Suprapubic skin (tissue), 4 donors: ENCODE measurements at regions not wholly inside any gene's neighbourhood (a gene's known extent, or its start where the extent isn't known, plus 50 kb on each side); places are given as distances from the start of the nearest gene placed in this dataset.

Experiments
- DNase-seq, 2 donors: peaks; one replicate each; pipeline ENCODE4 v3.0.0-alpha.2; 2019; ENCODE audit warnings: low spot score in 2 of 2
- H3K27ac ChIP-seq: fragments of 200-600 bp; sonication (generic); one replicate; pipeline ENCODE4 v1.5.1; 2019
- H3K27me3 ChIP-seq: fragments of 200-600 bp; sonication (generic); one replicate; pipeline ENCODE4 v1.5.1; 2019
- H3K36me3 ChIP-seq: fragments of 200-600 bp; sonication (generic); one replicate; pipeline ENCODE4 v1.5.1; 2019
- H3K4me1 ChIP-seq: fragments of 200-600 bp; sonication (generic); one replicate; pipeline ENCODE4 v1.5.1; 2019
- H3K4me3 ChIP-seq: fragments of 200-600 bp; sonication (generic); one replicate; pipeline ENCODE4 v1.5.1; 2019; ENCODE audit warnings: mild to moderate bottlenecking
- H3K9me3 ChIP-seq: fragments of 200-600 bp; sonication (generic); one replicate; pipeline ENCODE4 v1.5.1; 2019
- CTCF ChIP-seq, 2 donors: fragments of 200-600 bp in 1 of 2; fragments of 450-650 bp in 1 of 2; sonication (generic) in 1 of 2; IDR thresholded peaks; one replicate each; pipeline ENCODE4 v1.5.1; 2016 to 2019; ENCODE audit warnings: antibody characterized with exemption in 2 of 2, mild to moderate bottlenecking in 1 of 2, moderate library complexity in 1 of 2
- EP300 ChIP-seq: sonication (generic); formaldehyde crosslinking; IDR thresholded peaks from one replicate; pipeline ENCODE4 v1.6.1; 2017; ENCODE audit warnings: antibody characterized with exemption
- POLR2A ChIP-seq, 2 donors: fragments of 450-650 bp; IDR thresholded peaks; one replicate each; pipeline ENCODE4 v1.6.1; 2017; ENCODE audit warnings: antibody characterized with exemption in 2 of 2, mild to moderate bottlenecking in 2 of 2, moderate library complexity in 2 of 2
- POLR2AphosphoS5 ChIP-seq, 3 donors: sonication (generic); formaldehyde crosslinking; IDR thresholded peaks; one replicate each; pipeline ENCODE4 v1.6.1; 2017; ENCODE audit warnings: antibody characterized with exemption in 3 of 3
- WGBS: methylation state at CpG from one replicate; pipeline ENCODE4 v1.1.5; 2018; 5-methylcytosine and 5-hydroxymethylcytosine counted together

GRCh38 chr3:117120014-117120413, 410.4 kb downstream of the TUSC7 start:
- Histone ChIP-seq H3K4me1 (no peaks in the 10 kb centered on the region), H3K27me3 (no peaks in the 10 kb centered on the region), H3K4me3 (no peak overlapping the region), H3K36me3 (no peaks in the 10 kb centered on the region), H3K9me3 (no peaks in the 10 kb centered on the region), H3K27ac (no peak overlapping the region)
- 63% methylated on average over 1 of the region's 1 CpG for WGBS
- no peak for DNase-seq
- TF ChIP-seq EP300, result no peak
- TF ChIP-seq POLR2A (IDR thresholded peaks at IDR 0.05), result no peak
- TF ChIP-seq POLR2AphosphoS5 (IDR thresholded peaks at IDR 0.05), result no peak
- TF ChIP-seq CTCF (IDR thresholded peaks at IDR 0.05), result no peak

GRCh38 chr3:117122609-117123008, 413.0 kb downstream of the TUSC7 start:
- DNase-seq, result no peak
- TF ChIP-seq POLR2AphosphoS5 (IDR thresholded peaks at IDR 0.05) (no peak), POLR2A (IDR thresholded peaks at IDR 0.05) (no peak), CTCF (IDR thresholded peaks at IDR 0.05) (no peak), EP300 (no peak)
- 88% methylated on average over 1 of the region's 1 CpG for WGBS

GRCh38 chr3:117126460-117126859, 416.9 kb downstream of the TUSC7 start:
- H3K36me3 ChIP-seq, result no peaks in the 10 kb centered on the region
- no peak for TF ChIP-seq EP300
- no peaks in the 10 kb centered on the region for H3K27me3 ChIP-seq
- H3K4me3 ChIP-seq, result no peak overlapping the region
- no peak overlapping the region for H3K27ac ChIP-seq
- DNase-seq, result no peak
- no peaks in the 10 kb centered on the region for H3K4me1 ChIP-seq
- no peaks in the 10 kb centered on the region for H3K9me3 ChIP-seq
- WGBS, result 85% methylated on average over 3 of the region's 3 CpGs

More at GRCh38 chr3:117122609-117123008, 413.0 kb downstream of the TUSC7 start:
- H3K9me3 ChIP-seq, result no peaks in the 10 kb centered on the region
- no peaks in the 10 kb centered on the region for H3K27me3 ChIP-seq
- no peaks in the 10 kb centered on the region for H3K36me3 ChIP-seq
- no peaks in the 10 kb centered on the region for H3K4me1 ChIP-seq
- H3K4me3 ChIP-seq, result no peak overlapping the region
- no peak overlapping the region for H3K27ac ChIP-seq

GRCh38 chr3:117126946-117127546, 417.5 kb downstream of the TUSC7 start:
- Histone ChIP-seq H3K27me3 (no peaks in the 10 kb centered on the region), H3K4me3 (no peak overlapping the region), H3K27ac (no peak overlapping the region), H3K4me1 (no peaks in the 10 kb centered on the region), H3K36me3 (no peaks in the 10 kb centered on the region), H3K9me3 (no peaks in the 10 kb centered on the region)
- 82% methylated on average over 5 of the region's 5 CpGs for WGBS
- TF ChIP-seq POLR2AphosphoS5 (IDR thresholded peaks at IDR 0.05) (no peak), EP300 (no peak), CTCF (IDR thresholded peaks at IDR 0.05) (no peak), POLR2A (IDR thresholded peaks at IDR 0.05) (no peak)
- no peak for DNase-seq

- Histone ChIP-seq H3K4me3 (no peak overlapping the region), H3K27ac (no peak overlapping the region), H3K36me3 (no peaks in the 10 kb centered on the region), H3K27me3 (no peaks in the 10 kb centered on the region), H3K9me3 (no peaks in the 10 kb centered on the region), H3K4me1 (no peaks in the 10 kb centered on the region)
- TF ChIP-seq POLR2A (IDR thresholded peaks at IDR 0.05), result no peak
- no peak for TF ChIP-seq POLR2AphosphoS5 (IDR thresholded peaks at IDR 0.05)
- TF ChIP-seq CTCF (IDR thresholded peaks at IDR 0.05), result no peak
- no peak for TF ChIP-seq EP300
- DNase-seq, result no peak
- WGBS, result 75% methylated on average over 2 of the region's 2 CpGs
Measured at GRCh38 chr3:117128133-117128532, 418.6 kb downstream of the TUSC7 start.

- H3K4me1 ChIP-seq, result no peaks in the 10 kb centered on the region
- H3K4me3 ChIP-seq, result no peak overlapping the region
- no peaks in the 10 kb centered on the region for H3K27me3 ChIP-seq
- DNase-seq, result no peak
- no peak for TF ChIP-seq POLR2AphosphoS5 (IDR thresholded peaks at IDR 0.05)
- TF ChIP-seq POLR2A (IDR thresholded peaks at IDR 0.05), result no peak
- H3K36me3 ChIP-seq, result no peaks in the 10 kb centered on the region
- 89% methylated on average over 1 of the region's 1 CpG for WGBS
- no peak overlapping the region for H3K27ac ChIP-seq
- no peaks in the 10 kb centered on the region for H3K9me3 ChIP-seq
Measured at GRCh38 chr3:117128872-117129271, 419.3 kb downstream of the TUSC7 start.
